ENCODE measurements at regions not wholly inside any gene's neighbourhood (a gene's known extent, or its start where the extent isn't known, plus 50 kb on each side); places are given as distances from the start of the nearest gene placed in this dataset.

DNA sequence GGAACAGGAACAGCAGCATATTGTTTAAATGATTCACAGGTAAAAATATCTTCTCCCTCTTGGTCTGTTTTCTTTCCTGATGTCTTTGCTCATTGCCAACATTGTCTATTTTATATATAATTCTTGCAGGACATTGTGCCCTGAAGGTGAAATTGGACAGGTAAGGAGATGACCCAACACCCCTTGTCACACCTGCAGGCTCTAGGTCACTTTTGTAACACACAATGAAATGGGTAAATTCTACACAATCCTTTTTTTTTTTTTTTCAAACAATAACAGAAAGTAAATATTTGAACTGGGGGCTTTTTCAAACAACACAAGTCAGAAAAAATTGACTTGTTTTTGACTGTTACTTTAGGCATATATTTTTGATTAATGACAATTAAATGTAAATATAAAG is 62.9 kb upstream of the ERG start:
- TF ChIP-seq, protein P1, sequence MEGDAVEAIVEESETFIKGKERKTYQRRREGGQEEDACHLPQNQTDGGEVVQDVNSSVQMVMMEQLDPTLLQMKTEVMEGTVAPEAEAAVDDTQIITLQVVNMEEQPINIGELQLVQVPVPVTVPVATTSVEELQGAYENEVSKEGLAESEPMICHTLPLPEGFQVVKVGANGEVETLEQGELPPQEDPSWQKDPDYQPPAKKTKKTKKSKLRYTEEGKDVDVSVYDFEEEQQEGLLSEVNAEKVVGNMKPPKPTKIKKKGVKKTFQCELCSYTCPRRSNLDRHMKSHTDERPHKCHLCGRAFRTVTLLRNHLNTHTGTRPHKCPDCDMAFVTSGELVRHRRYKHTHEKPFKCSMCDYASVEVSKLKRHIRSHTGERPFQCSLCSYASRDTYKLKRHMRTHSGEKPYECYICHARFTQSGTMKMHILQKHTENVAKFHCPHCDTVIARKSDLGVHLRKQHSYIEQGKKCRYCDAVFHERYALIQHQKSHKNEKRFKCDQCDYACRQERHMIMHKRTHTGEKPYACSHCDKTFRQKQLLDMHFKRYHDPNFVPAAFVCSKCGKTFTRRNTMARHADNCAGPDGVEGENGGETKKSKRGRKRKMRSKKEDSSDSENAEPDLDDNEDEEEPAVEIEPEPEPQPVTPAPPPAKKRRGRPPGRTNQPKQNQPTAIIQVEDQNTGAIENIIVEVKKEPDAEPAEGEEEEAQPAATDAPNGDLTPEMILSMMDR (IDR thresholded peaks at IDR 0.05; ENCODE audit: low read depth, low read length): no peak
- TF ChIP-seq POLR2A (IDR thresholded peaks at IDR 0.05; ENCODE audit: extremely low read depth, insufficient read length): no peak
- TF ChIP-seq, protein P2, sequence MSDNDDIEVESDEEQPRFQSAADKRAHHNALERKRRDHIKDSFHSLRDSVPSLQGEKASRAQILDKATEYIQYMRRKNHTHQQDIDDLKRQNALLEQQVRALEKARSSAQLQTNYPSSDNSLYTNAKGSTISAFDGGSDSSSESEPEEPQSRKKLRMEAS (IDR thresholded peaks at IDR 0.05; ENCODE audit: low read depth, low read length): no peak
